ENCODE measurements at regions not wholly inside any gene's neighbourhood (a gene's known extent, or its start where the extent isn't known, plus 50 kb on each side); places are given as distances from the start of the nearest gene placed in this dataset.

DNA sequence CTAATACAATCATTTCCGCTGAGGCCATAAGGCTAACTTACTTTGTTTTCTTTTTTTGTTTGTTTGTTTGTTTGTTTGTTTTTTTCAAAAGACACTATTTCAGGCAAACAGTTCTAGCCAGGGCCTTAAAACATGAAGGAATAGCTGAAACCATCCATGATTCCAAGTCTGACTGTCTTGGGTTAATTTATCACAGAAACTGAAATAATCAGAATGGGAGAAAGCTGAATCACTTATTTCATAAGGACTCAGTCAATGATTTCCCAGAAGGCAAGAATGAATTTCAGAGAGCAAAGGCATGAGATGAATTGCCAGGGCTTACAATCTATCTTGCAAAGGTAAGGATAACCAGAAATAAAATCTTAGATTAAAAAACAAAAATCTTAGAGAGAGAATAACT, 1315.1 kb downstream of the SUCLG1 start:
- no peak overlapping the region for H3K4me2 ChIP-seq (ENCODE audit: low read length)
- no peaks in the 10 kb centered on the region for H3F3A ChIP-seq (ENCODE audit: control insufficient read depth, insufficient read depth)
- no peaks in the 10 kb centered on the region for H3K4me1 ChIP-seq (ENCODE audit: control insufficient read depth, low read length)
- H3K27me3 ChIP-seq (ENCODE audit: control insufficient read depth, low read length) = no peaks in the 10 kb centered on the region
- H3K9me3 ChIP-seq (ENCODE audit: control insufficient read depth, insufficient read depth, low read length) = no peaks in the 10 kb centered on the region
- no peak for TF ChIP-seq EZH2phosphoT487 (IDR thresholded peaks at IDR 0.05; ENCODE audit: borderline replicate concordance, low read length)
- TF ChIP-seq, protein P1, sequence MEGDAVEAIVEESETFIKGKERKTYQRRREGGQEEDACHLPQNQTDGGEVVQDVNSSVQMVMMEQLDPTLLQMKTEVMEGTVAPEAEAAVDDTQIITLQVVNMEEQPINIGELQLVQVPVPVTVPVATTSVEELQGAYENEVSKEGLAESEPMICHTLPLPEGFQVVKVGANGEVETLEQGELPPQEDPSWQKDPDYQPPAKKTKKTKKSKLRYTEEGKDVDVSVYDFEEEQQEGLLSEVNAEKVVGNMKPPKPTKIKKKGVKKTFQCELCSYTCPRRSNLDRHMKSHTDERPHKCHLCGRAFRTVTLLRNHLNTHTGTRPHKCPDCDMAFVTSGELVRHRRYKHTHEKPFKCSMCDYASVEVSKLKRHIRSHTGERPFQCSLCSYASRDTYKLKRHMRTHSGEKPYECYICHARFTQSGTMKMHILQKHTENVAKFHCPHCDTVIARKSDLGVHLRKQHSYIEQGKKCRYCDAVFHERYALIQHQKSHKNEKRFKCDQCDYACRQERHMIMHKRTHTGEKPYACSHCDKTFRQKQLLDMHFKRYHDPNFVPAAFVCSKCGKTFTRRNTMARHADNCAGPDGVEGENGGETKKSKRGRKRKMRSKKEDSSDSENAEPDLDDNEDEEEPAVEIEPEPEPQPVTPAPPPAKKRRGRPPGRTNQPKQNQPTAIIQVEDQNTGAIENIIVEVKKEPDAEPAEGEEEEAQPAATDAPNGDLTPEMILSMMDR (IDR thresholded peaks at IDR 0.05; ENCODE audit: low read depth, low read length, poor library complexity, severe bottlenecking) = no peak
- no peak overlapping the region for H3K4me3 ChIP-seq (ENCODE audit: low read length)
- no peaks in the 10 kb centered on the region for H3K9me2 ChIP-seq (replicated peaks; ENCODE audit: control insufficient read depth, low read length)
- no peaks in the 10 kb centered on the region for H3K36me3 ChIP-seq (ENCODE audit: control insufficient read depth, low read length)
- no peaks in the 10 kb centered on the region for H4K20me1 ChIP-seq (ENCODE audit: control insufficient read depth, insufficient read depth, low read depth, low read length)
- H3K27ac ChIP-seq (ENCODE audit: low read depth, low read length) = no peak overlapping the region
- no peaks in the 10 kb centered on the region for H3K79me2 ChIP-seq (ENCODE audit: control insufficient read depth, low read length)

DNA sequence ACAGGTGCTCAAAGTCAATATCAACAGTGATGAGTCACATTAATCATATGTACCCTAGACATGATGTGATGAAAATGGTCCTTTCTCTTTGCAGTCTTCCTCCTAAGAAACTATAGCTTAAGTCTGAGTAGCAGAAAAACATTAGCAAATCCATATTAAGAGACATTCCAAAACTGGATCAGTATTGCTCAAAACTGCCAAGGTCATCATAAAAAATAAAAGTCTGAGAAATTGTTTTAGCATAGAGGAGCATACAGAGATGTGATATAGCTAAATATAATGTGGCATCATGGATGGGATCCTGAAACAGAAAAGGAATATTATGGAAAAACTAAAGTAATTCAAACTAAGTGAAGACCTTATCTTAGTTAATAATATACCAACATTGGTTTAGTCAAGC, 1316.1 kb downstream of the SUCLG1 start:
- Histone ChIP-seq H3K4me1 (ENCODE audit: control insufficient read depth, low read length) (no peaks in the 10 kb centered on the region), H3K9me3 (ENCODE audit: control insufficient read depth, insufficient read depth, low read length) (no peaks in the 10 kb centered on the region)

DNA sequence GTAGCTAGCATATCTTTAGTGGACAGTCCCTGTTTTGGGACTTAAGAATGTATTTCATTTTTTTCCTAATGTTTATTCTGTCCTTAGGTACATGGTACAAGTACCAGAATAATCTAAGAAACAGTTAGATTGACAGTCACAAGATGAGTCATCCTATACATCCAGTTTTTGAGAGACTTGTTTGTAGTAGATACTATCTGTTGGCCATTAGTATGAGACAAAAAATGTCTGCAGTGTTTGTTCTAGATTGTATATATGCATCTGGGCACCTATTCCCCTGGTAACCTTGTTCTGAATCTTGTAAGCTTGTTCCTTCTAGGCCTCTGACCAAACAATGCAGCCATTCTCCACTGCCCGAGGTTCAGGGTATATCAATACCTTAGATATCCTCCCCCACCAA, 1343.5 kb downstream of the SUCLG1 start:
- H3K27ac ChIP-seq (ENCODE audit: low read depth, low read length) = no peak overlapping the region

More for the DNA sequence above, 1316.1 kb downstream of the SUCLG1 start:
- H3K79me2 ChIP-seq (ENCODE audit: control insufficient read depth, low read length) = no peaks in the 10 kb centered on the region
- H3K9me2 ChIP-seq (replicated peaks; ENCODE audit: control insufficient read depth, low read length) = no peaks in the 10 kb centered on the region
- no peak overlapping the region for H3K4me2 ChIP-seq (ENCODE audit: low read length)
- H3K4me3 ChIP-seq (ENCODE audit: low read length) = no peak overlapping the region
- no peaks in the 10 kb centered on the region for H4K20me1 ChIP-seq (ENCODE audit: control insufficient read depth, insufficient read depth, low read depth, low read length)
- no peaks in the 10 kb centered on the region for H3K36me3 ChIP-seq (ENCODE audit: control insufficient read depth, low read length)
- H3F3A ChIP-seq (ENCODE audit: control insufficient read depth, insufficient read depth) = no peaks in the 10 kb centered on the region
- H3K27ac ChIP-seq (ENCODE audit: low read depth, low read length) = no peak overlapping the region
- no peaks in the 10 kb centered on the region for H3K27me3 ChIP-seq (ENCODE audit: control insufficient read depth, low read length)
- TF ChIP-seq, protein P1 (IDR thresholded peaks at IDR 0.05; ENCODE audit: low read depth, low read length, poor library complexity, severe bottlenecking) = no peak
- no peak for TF ChIP-seq EZH2phosphoT487 (IDR thresholded peaks at IDR 0.05; ENCODE audit: borderline replicate concordance, low read length)

More for the DNA sequence above, 1343.5 kb downstream of the SUCLG1 start:
- H3K27me3 ChIP-seq (ENCODE audit: control insufficient read depth, low read length) = no peaks in the 10 kb centered on the region
- no peaks in the 10 kb centered on the region for H3K9me2 ChIP-seq (replicated peaks; ENCODE audit: control insufficient read depth, low read length)
- no peaks in the 10 kb centered on the region for H3K9me3 ChIP-seq (ENCODE audit: control insufficient read depth, insufficient read depth, low read length)
- no peaks in the 10 kb centered on the region for H3K79me2 ChIP-seq (ENCODE audit: control insufficient read depth, low read length)
- no peak for TF ChIP-seq EZH2phosphoT487 (IDR thresholded peaks at IDR 0.05; ENCODE audit: borderline replicate concordance, low read length)
- TF ChIP-seq, protein P1 (IDR thresholded peaks at IDR 0.05; ENCODE audit: low read depth, low read length, poor library complexity, severe bottlenecking) = no peak
- no peaks in the 10 kb centered on the region for H3F3A ChIP-seq (ENCODE audit: control insufficient read depth, insufficient read depth)
- no peaks in the 10 kb centered on the region for H4K20me1 ChIP-seq (ENCODE audit: control insufficient read depth, insufficient read depth, low read depth, low read length)
- no peaks in the 10 kb centered on the region for H3K36me3 ChIP-seq (ENCODE audit: control insufficient read depth, low read length)
- H3K4me1 ChIP-seq (ENCODE audit: control insufficient read depth, low read length) = no peaks in the 10 kb centered on the region
- H3K4me3 ChIP-seq (ENCODE audit: low read length) = no peak overlapping the region
- no peak overlapping the region for H3K4me2 ChIP-seq (ENCODE audit: low read length)

Data from DOHH2 (cell line).